ENCODE measurements at regions not wholly inside any gene's neighbourhood (a gene's known extent, or its start where the extent isn't known, plus 50 kb on each side); places are given as distances from the start of the nearest gene placed in this dataset.

DNA sequence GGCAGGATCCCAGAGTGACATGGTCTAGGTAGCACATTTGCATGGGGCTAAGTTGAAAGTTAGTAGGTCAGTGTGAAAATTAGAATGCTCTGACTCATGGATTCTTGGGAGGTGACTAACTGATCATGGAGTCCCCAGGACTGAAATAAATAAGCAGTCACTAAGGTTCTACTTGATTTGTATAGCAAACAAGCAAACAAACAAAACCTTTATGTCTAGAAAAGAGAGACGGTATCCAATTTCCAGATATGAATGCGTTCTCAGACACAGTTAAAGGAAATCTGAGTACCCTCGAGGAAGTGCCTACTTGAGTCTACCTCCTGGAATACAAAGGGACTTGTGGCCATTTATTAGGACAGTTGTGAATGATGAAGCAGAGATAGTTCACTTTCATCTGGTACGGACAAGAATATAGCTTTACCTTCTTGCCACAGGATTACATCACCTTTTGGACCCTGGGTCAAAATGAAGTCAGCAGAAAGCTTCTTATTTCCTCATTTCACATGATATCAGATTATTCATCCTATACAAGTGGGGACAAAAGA lies 54.3 kb upstream of the AGPS start:
- ChIA-PET CTCF (interaction anchor here (2.3 kb wide), 1 partner anchor 174 kb away, joined by 11 read pairs; no protein-coding TSS in a partner anchor), POLR2A (no interaction called here)

DNA sequence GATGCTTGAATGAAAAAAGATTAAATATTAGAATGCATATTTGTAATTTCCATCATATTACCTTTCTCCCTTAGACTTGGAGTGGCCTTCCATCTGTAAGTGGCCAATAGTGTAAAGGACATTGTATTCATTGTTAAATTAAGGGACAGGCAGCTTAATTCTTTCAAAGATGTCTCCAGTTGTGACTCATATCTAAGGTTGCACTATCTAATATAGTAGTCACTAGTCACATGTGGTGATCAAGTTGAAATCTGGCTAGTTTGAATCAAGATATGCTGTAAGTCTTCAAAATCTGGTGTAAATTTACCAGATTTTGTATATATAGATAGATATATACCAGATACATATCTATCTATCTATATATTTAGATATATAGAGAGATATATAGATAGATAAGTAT lies 52.4 kb upstream of the AGPS start:
- ChIA-PET POLR2A (no interaction called here), CTCF (no interaction called here)

DNA sequence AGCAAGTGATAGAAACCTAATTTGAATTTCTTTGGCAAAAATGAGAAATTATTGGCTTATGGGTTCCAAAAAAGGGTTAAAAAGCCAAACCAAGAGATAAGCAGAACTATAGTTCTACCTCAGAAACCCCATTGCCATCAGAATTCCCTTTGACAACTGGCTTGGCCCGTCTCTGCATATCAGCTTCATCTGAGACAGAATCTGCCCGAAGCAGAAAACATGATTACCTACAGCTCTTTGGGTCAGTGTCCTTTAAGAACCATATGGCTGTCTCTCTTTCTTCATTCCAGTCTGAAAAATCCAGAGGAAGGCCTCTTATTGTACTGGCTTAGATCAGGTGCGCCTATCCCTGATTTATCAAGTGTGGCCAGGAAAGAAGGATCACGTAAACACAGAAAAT lies 49.8 kb upstream of the AGPS start:
- ChIA-PET CTCF (no interaction called here), POLR2A (no interaction called here)

Data from activated CD8-positive, alpha-beta memory T cell treated with anti-CD3 and anti-CD28 coated beads for 36 hours (primary cell).